ENCODE measurements at regions not wholly inside any gene's neighbourhood (a gene's known extent, or its start where the extent isn't known, plus 50 kb on each side); places are given as distances from the start of the nearest gene placed in this dataset.
"Not testable (repeated sequence)": the region's sequence is repeated elsewhere in the genome, so short reads cannot be mapped to it uniquely, and the experiment has no call there.

DNA sequence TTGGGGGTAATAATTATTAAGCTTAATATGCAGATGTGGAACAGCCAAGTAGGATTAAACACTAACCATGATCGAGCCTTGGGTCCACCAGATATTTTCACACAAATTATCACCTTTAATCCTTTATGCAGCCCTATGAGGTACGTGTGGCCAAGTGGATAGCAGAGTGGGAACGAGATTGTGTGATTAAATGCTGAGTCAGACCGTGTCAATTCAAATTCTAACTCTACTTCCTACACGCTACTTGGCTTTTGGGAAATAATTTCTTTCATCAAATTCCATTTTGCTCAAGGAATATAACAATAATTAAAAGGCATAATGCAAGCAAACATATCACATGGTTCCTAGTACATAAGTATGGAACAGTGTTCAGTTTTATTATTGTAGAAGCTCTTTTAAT lies 329.2 kb downstream of the CBLN4 start:
- no peaks in the 10 kb centered on the region for H3K36me3 Mint-ChIP-seq
- no peak for DNase-seq (ENCODE audit: low spot score in 2 of 2)
- no peak for ATAC-seq
- no peak overlapping the region for H3K27ac Mint-ChIP-seq
- H3K9me3 Mint-ChIP-seq: peaks cover 3 to 4% of the 10 kb centered on the region in 2 donors

DNA sequence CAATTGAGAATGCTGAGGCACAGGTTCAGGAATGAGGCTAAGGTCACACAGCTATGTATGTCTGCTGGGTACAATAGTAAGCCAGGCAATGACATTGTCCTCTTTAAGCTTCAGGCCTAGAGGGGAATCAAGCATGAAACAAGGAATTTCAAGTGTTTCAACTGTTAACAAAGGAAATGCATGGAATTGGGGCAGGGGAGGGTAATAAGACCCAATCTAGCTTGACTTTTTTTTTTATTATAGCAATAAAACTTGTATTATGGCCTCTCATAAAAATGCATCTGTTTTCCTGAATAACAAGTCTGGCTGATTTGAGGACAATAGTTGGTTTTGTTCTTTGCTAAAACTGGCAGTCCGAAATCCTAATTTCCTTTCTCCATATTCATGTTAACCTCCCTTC lies 336.7 kb downstream of the CBLN4 start:
- H3K27ac Mint-ChIP-seq: no peak overlapping the region
- peaks cover 8 to 12% of the 10 kb centered on the region in 2 donors for H3K9me3 Mint-ChIP-seq
- DNase-seq (ENCODE audit: low spot score in 2 of 2) (no peak), ATAC-seq (no peak)
- H3K36me3 Mint-ChIP-seq: no peaks in the 10 kb centered on the region

DNA sequence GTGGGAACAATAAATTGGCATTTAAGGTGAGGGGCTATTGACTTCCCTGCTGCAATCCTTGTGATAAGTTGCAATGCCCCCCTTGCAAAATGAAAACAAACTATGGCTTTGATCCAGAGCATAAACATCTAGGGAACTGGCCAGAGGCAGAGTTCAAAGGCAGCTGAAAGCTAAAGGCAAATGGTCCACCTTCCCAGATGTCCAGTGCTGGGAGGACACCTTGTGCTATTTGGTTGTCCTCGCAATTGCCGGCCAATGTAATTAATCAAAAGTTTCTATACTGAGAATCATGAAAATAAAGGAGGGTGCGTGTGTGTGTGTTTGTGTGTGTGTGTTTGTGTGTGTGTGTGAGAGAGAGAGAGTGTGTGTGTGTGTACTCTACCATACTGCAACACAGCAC lies 337.4 kb downstream of the CBLN4 start:
- Mint-ChIP-seq H3K36me3 (no peaks in the 10 kb centered on the region), H3K27ac (no peak overlapping the region), H3K9me3 (peaks cover 8 to 12% of the 10 kb centered on the region in 2 donors)
- DNase-seq (ENCODE audit: low spot score in 2 of 2) (no peak), ATAC-seq (no peak)

DNA sequence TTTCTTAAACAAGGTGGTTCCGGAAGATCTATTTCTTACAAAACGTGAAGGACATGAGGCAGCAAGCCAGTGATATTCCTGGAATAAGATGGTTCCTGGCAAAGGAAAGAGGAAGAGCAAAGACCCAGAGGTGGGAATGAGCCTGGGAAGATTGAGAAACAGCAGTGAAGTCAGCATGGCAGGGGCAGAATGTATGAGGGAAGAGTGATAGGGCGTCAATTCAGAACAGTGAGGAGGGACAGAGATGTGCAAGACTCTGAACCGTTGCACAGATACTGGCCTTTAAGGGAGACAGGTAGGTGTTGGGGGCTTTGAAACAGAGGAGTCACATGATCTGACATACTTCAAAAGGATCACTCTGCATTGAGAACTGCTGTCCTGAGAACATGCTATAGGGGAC lies 338.3 kb downstream of the CBLN4 start:
- H3K36me3 Mint-ChIP-seq: no peaks in the 10 kb centered on the region

DNA sequence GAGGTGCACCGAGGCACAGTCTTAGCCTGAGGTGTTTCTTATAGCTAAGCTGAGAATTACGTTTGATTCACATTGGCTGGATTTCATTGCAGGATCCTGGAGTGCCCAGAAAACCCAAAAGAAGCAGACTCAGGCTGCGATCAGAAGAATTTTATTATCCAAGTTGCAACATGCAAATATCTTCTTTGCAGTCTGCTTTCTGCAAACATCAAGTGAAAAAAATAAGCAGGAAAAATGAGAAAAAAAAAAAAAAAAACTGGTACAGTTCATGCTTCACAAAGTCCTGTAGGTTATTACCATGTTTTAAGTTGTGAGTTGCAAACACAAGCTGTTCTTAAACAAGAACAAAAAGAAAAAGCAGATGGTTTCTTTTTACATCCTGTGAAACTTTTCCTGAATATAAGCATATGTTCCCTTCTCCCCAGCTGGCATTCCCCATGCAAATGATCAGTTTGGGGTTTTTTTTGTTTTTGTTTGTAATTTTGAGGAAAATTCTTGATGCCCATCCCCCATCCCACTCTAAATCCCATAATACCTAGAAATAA lies 349.0 kb downstream of the CBLN4 start:
- H3K27ac Mint-ChIP-seq: no peak overlapping the region
- DNase-seq (ENCODE audit: low spot score in 2 of 2) (no peak), ATAC-seq (no peak)
- no peaks in the 10 kb centered on the region for H3K36me3 Mint-ChIP-seq
- peaks cover 0 to 11% of the 10 kb centered on the region in 2 donors for H3K9me3 Mint-ChIP-seq

More for the DNA sequence above, 338.3 kb downstream of the CBLN4 start:
- Mint-ChIP-seq H3K27ac (no peak overlapping the region), H3K9me3 (peaks cover 12 to 17% of the 10 kb centered on the region in 2 donors)
- ATAC-seq: no peak
- no peak for DNase-seq (ENCODE audit: low spot score in 2 of 2)

DNA sequence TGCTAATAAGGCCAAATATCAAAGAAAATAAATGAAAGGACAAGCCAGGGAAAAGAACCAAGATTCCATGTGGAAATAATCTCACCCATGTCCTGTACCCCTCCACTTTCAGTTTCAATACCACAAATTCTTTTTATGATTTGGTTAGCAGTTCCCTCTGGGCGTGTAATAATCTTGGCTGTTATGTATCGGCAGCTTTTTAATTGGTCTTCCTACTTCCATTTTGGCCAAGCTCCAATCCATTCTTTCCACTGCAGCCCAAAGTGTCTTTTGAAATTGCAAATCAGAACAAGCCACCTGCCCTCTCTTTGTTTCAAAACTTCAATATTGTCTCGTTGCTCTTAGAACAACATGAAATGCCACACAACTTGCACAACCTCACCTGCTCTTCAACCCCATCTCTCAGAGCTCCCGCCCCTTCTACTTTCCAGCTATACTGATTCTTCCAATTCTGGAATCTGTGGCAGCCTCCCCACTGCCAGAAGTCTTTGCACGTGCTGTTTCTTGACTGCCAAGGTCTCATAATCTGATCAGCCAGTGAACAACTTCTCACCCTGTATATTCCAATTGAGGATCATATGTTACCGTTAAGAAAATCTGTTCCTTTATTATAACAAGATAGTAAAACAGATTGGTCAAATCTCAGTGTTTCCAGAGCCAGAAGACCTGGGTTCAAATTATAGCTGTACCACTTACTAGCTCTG lies 354.5 kb downstream of the CBLN4 start:
- ATAC-seq: no peak
- Mint-ChIP-seq H3K27ac (no peak overlapping the region), H3K9me3 (peaks cover 0 to 10% of the 10 kb centered on the region in 2 donors), H3K36me3 (no peaks in the 10 kb centered on the region)
- no peak for DNase-seq (ENCODE audit: low spot score in 2 of 2)

DNA sequence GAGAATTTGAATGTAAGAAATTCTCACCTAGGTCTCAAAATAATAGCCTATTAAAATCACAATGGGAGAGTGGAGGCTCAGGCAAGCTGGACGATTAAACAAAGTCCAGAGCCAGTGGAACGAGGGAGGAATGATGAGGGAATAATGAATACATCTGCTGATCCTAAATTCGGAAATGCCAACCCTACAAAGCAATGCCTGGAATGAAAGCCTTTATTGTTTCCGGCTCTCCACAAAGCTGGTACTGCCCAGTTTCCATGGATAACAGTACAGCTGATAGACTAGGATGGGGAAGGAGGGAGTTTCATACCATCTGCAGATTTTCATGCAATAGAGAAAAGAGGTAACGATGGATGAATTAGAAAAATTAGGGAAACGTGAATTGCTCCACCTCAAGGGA lies 356.1 kb downstream of the CBLN4 start:
- H3K27ac Mint-ChIP-seq: no peak overlapping the region
- no peaks in the 10 kb centered on the region for H3K36me3 Mint-ChIP-seq
- DNase-seq (ENCODE audit: low spot score in 2 of 2) (no peak), ATAC-seq (no peak)
- H3K9me3 Mint-ChIP-seq: peaks cover 0 to 10% of the 10 kb centered on the region in 2 donors

DNA sequence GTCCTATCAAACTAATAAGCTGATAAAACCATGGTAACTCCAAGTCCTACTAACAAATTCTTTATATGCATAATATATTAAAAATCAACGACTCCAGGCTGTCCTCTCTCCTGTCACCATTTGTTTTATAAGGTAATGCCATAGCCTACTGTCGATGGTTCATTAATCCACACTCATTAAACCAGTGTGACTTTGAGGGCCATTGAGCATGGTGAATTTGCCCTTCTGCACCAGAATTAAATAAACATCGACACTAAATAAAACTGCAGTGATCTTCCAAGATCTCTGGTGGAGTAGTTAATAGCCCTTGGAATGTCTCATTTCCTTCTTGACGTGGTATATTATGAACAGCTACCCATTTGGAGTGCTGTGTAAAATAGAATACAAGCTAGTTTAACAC lies 358.5 kb downstream of the CBLN4 start:
- H3K9me3 Mint-ChIP-seq: peaks cover 4 to 13% of the 10 kb centered on the region in 2 donors
- ATAC-seq (no peak), DNase-seq (ENCODE audit: low spot score in 2 of 2) (no peak)
- no peak overlapping the region for H3K27ac Mint-ChIP-seq
- no peaks in the 10 kb centered on the region for H3K36me3 Mint-ChIP-seq

DNA sequence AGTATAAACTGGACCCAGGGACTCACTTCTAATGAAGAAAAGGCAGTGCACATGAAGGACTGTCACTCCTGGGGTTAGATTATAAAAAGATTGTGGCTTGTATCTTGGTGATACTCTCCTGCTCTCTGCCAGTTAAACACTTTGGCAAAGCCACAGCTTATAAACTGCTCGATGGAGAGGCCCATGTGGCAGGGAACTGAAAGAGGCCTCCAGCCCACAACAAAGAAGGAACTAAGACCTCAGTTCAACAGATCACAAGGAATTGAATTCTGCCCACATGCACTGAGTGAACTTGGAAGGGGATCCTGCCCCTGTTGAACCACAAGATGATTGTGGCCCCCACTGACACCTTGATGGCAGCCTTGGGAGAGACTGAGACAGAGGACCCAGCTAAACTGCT lies 363.8 kb downstream of the CBLN4 start:
- Mint-ChIP-seq H3K27ac (no peak overlapping the region), H3K36me3 (no peaks in the 10 kb centered on the region)

DNA sequence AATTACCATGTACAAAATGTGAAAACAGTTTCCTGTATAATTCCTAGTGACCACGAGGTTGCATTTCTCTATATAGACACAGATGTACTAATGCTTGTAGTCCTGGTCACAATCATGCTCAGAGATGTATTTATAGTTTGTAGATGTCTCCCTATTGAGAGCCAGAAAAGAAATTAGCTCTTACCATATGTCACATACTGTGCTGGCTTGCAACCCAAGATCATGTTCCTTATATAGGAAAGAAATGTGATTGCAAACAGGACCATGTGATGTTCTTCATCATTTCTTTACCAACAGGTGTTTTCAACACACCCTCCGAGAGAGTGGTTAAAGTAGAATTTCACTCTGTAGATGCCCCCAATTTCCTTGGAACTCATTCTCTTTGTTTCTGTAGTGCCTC lies 369.4 kb downstream of the CBLN4 start:
- Mint-ChIP-seq H3K36me3 (no peaks in the 10 kb centered on the region), H3K9me3 (peaks cover 4 to 7% of the 10 kb centered on the region in 2 donors), H3K27ac (no peak overlapping the region)
- DNase-seq (ENCODE audit: low spot score in 2 of 2) (no peak), ATAC-seq (no peak)

More for the DNA sequence above, 363.8 kb downstream of the CBLN4 start:
- DNase-seq (ENCODE audit: low spot score in 2 of 2) (no peak), ATAC-seq (no peak)
- H3K9me3 Mint-ChIP-seq: peaks cover 5% of the 10 kb centered on the region in 2 donors

DNA sequence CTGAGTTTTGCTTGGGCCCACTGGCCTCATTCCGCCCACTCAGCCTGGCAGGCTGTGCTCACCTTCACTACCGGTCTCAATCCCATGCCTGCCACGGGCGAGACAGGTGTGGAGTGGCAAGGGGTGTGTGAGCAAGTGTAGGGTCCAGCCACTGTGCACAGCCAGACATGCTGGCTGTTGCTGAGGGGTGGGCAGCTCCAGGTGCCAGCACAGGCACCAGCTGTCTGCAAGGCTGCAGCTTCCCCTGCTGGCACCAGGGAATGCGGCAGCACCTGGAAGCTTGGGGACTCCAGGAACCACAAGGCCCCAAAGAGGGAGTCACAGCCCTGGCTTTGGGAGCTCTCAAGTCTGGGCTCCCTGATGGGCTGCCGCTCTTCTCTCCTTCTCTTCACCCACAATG lies 372.7 kb downstream of the CBLN4 start:
- no peak overlapping the region for H3K27ac Mint-ChIP-seq
- no peak for DNase-seq (ENCODE audit: low spot score in 2 of 2)
- ATAC-seq: no peak
- peaks cover 4 to 7% of the 10 kb centered on the region in 2 donors for H3K9me3 Mint-ChIP-seq
- H3K36me3 Mint-ChIP-seq: no peaks in the 10 kb centered on the region

DNA sequence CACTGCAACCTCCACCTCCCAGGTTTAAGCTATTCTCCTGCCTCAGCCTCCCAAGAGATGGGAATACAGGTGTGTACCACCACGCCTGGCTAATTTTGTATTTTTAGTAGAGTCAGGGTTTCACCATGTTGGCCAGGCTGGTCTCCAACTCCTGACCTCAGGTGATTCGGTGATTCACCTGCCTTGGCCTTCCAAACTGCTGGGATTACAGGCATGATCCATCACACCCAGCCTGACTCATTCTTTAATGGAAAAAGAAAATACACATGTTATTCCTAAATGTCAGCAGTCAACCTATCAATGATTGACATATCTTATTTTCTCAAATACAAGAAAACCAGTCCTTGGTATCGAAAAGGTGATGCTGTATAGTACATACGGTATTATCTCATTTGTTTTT lies 376.2 kb downstream of the CBLN4 start:
- not testable (repeated sequence) for H3K27ac Mint-ChIP-seq; ATAC-seq; DNase-seq (ENCODE audit: low spot score in 2 of 2); H3K36me3 Mint-ChIP-seq; H3K9me3 Mint-ChIP-seq

DNA sequence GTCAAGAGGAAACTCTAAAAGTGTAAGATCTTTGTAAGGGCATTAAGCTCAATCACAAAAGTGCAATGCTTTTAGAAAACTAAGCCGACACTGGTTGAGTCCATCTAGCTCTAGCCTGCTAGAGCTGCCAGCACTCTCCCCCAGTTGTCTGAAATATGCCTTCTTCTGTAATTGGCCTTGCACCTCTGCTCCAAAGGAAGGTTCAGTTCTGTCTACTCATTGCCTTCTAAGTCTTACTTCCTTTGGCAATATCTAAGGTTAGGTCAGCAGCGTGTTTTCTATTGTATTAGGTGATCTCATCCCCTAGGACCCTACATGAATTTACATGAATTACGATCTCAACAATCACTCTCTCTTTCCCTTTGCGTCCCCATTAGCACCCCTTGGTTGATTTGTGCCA lies 378.6 kb downstream of the CBLN4 start:
- Mint-ChIP-seq H3K27ac (no peak overlapping the region), H3K9me3 (peaks cover 0 to 4% of the 10 kb centered on the region in 2 donors)

DNA sequence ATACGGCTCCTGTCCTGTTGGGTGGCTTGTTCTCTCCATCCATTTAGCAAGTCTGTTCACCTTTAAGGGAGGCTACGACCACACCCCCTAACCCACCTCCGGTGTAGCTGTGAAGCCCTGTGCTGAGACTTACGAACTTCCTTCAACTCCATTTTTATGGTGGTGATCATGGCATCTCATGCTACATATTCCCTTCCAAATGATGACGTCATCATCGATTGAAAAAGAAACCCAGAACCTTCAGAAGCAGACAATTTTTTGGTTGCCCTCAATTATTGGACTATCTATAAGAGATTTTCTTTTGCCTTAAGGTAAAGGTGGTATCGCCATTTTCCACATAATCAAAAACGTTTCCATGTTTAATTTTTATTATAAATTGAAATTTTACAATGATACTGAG lies 389.0 kb downstream of the CBLN4 start:
- H3K36me3 Mint-ChIP-seq: peaks cover 0 to 4% of the 10 kb centered on the region in 2 donors
- H3K27ac Mint-ChIP-seq: no peak overlapping the region
- DNase-seq (ENCODE audit: low spot score in 2 of 2) (no peak), ATAC-seq (no peak)
- H3K9me3 Mint-ChIP-seq: peaks cover 10 to 11% of the 10 kb centered on the region in 2 donors

More for the DNA sequence above, 378.6 kb downstream of the CBLN4 start:
- ATAC-seq (no peak), DNase-seq (ENCODE audit: low spot score in 2 of 2) (no peak)
- H3K36me3 Mint-ChIP-seq: no peaks in the 10 kb centered on the region

DNA sequence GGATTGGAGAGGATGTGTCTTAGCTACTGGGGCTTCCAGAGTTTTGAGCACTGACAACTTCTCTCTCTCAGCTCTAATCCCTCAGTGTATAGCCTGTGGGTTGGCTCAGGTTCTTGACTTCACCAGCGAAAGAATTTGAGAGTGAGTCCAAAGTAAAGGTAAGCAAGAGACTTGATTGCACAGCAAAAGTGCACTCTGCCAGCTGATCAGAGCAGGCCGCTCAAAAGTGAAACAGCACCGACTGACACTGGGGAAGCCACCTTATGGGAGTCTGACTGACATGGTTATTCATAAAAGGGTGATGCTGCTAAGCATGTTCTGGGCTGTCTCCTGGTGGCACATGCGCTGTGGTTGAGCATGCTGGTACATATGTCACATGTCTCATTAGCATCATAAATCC lies 389.5 kb downstream of the CBLN4 start:
- H3K27ac Mint-ChIP-seq: no peak overlapping the region
- ATAC-seq (no peak), DNase-seq (ENCODE audit: low spot score in 2 of 2) (no peak)
- H3K36me3 Mint-ChIP-seq: peaks cover 0 to 4% of the 10 kb centered on the region in 2 donors
- H3K9me3 Mint-ChIP-seq: peaks cover 10 to 14% of the 10 kb centered on the region in 2 donors

DNA sequence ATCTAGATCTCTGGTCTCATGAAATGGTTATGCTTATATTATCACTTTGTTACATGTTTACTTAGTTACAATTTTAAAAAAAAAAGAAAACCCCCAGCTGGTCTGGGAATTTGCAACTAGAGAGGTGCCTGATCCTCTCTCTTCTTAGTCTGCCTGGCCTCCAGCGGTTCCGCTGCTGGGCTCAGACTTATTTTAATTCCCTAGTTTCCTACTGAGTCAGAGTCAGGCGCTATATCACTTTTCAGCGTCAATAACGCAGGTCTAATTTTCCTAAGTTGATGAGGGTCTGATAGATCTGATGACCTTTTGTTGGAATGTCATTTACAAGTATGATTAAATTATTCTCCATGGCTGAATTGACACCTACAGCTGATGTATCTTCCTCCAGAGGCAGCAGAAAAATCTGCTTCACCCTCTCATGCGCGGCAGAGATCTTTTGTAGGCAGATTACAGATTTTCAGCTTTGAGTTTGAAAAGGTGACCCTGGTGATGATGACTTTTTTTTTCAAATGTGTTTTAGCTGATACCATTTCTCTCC lies 391.0 kb downstream of the CBLN4 start:
- no peak overlapping the region for H3K27ac Mint-ChIP-seq
- H3K36me3 Mint-ChIP-seq: peaks cover 0 to 4% of the 10 kb centered on the region in 2 donors
- ATAC-seq (no peak), DNase-seq (ENCODE audit: low spot score in 2 of 2) (no peak)
- H3K9me3 Mint-ChIP-seq: peaks cover 5 to 9% of the 10 kb centered on the region in 2 donors

DNA sequence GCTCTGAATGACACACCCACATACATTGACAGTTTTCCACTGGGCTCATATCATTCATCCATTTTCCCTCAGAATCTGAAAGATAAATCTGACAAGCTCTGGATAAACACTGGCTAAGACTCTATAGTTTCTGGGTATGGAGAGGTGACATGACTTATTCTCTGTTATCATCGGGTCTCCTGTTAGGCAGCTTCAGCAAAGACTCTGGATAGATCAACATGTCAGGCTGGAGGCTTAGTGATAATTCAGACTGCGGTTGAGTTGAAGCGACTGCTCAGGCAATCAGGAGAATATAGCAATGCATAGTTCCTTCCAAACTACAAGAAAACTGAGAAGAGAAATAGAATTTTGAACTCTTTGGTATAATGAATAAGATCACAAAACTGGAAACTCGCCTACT lies 394.6 kb downstream of the CBLN4 start:
- DNase-seq (ENCODE audit: low spot score in 2 of 2): no peak
- ATAC-seq: no peak
- no peaks in the 10 kb centered on the region for H3K36me3 Mint-ChIP-seq
- peaks cover 0 to 4% of the 10 kb centered on the region in 2 donors for H3K9me3 Mint-ChIP-seq
- no peak overlapping the region for H3K27ac Mint-ChIP-seq

DNA sequence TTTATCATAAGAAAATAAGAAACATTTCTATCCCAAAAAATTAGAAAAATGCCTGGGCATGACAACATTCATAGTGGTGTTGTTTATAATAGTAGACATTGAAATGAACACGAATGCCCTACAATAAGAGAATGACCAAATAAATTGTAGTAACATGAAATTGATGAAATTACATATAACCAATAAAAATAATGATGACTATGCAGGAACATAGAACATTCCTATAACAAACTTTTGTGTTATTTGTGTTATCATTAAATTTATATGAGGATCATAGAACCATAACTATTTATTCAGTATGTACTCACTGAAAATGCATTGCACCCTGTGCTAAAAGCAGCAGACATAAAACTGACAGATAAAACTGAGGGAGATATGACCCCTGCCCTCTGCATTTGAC lies 399.7 kb downstream of the CBLN4 start:
- H3K36me3 Mint-ChIP-seq: no peaks in the 10 kb centered on the region
- H3K27ac Mint-ChIP-seq: no peak overlapping the region
- ATAC-seq: no peak
- peaks cover 0 to 9% of the 10 kb centered on the region in 2 donors for H3K9me3 Mint-ChIP-seq
- DNase-seq (ENCODE audit: low spot score in 2 of 2): no peak

Measured in activated naive CD4-positive, alpha-beta T cell treated with anti-CD3 and anti-CD28 coated beads, Interleukin-2, amount 50 U/mL, for 72 hours (primary cell).